ENCODE measurements at regions not wholly inside any gene's neighbourhood (a gene's known extent, or its start where the extent isn't known, plus 50 kb on each side); places are given as distances from the start of the nearest gene placed in this dataset.

DNA sequence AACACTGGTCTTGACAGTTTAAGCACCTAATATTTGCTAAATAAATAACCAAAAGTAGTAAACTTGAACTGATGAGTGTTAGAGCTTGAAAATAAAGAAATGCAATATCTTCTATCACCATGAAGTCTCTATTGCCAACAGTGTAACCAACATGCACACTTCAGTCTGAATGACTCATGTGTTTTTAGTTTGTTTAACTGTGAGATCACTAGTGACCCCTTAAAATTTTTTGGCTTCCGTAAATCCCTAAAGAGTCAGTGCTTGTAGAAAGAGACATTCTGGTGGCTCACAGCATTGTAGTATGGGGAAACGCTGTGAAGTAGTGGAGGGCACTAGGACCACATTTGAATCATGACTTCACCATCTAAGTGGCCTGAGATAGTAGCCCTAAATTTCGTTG is 341.1 kb downstream of the PMP22 start:
- TF ChIP-seq, protein P1, sequence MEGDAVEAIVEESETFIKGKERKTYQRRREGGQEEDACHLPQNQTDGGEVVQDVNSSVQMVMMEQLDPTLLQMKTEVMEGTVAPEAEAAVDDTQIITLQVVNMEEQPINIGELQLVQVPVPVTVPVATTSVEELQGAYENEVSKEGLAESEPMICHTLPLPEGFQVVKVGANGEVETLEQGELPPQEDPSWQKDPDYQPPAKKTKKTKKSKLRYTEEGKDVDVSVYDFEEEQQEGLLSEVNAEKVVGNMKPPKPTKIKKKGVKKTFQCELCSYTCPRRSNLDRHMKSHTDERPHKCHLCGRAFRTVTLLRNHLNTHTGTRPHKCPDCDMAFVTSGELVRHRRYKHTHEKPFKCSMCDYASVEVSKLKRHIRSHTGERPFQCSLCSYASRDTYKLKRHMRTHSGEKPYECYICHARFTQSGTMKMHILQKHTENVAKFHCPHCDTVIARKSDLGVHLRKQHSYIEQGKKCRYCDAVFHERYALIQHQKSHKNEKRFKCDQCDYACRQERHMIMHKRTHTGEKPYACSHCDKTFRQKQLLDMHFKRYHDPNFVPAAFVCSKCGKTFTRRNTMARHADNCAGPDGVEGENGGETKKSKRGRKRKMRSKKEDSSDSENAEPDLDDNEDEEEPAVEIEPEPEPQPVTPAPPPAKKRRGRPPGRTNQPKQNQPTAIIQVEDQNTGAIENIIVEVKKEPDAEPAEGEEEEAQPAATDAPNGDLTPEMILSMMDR (IDR thresholded peaks at IDR 0.05) = no peak
- no peak for TF ChIP-seq POLR2A (IDR thresholded peaks at IDR 0.05)

All from Peyer's patch (tissue), 4 donors.